Inflammatory macrophage treated with lipopolysaccharide for 4 hours (primary cell): ENCODE measurements at regions not wholly inside any gene's neighbourhood (a gene's known extent, or its start where the extent isn't known, plus 50 kb on each side); places are given as distances from the start of the nearest gene placed in this dataset.
"Not testable (repeated sequence)": the region's sequence is repeated elsewhere in the genome, so short reads cannot be mapped to it uniquely, and the experiment has no call there.

ENCODE experiments used
- DNase-seq: peaks from one replicate; pipeline ENCODE4 v3.0.0-alpha.2; 2020

DNA sequence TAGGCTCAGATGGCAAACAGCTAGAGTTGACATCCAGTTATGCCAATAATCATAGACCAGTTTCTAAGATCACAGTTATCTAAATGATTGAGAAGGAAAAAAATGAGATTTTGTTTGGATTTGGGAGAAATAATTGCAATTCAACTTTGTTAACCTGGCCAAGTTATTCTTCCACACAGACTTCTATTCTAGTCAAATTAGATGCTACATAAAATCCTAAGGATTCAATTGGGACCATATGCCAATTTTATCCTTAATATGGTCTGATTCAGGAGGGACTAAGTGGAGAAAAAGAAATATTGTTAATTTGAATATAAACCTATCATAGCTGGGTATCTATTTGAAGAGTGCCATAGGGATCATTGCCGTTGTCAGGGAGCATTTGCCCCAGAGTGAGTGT lies 178.3 kb upstream of the SLC7A11 start:
- no peak for DNase-seq

GRCh38 chr4:138414202-138414601 lies 172.1 kb upstream of the SLC7A11 start:
- DNase-seq = peak; percentile 44

DNA sequence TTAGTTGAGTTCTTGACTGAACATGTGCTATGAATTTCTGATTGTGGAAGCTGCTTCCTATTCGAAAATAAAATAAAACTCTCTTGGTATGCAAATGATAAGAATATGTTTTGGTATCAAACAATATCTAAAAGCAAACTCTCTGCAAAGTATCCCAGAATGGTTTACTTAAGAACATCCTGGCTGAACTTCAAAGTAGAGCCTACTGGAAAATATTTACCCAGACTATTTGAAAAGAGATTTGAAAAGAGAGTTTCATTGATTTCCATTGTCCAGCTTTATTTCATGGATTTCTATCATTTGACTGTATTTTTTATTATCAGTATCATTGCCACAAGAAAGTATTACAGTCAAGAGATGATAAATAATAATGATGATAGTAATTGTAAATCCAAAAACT lies 171.1 kb upstream of the SLC7A11 start:
- no peak for DNase-seq

DNA sequence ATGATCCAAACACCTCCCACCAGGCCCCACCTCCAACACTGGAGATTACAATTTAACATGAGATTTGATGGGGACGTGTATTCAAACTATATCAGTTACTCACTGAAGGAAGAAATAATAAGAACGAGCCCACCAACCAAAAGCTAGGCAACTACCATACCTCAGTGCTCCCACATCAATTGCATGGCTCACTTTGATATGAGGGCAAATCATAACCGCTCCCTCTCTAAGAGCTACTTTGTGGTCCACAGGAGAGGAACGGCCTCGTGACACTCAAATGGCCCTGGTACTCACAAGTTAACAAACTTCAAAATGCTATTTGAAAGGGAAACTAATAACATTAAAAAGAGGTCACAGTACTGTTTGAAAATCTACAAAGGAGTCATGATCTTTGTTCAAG lies 170.7 kb upstream of the SLC7A11 start:
- DNase-seq = no peak

DNA sequence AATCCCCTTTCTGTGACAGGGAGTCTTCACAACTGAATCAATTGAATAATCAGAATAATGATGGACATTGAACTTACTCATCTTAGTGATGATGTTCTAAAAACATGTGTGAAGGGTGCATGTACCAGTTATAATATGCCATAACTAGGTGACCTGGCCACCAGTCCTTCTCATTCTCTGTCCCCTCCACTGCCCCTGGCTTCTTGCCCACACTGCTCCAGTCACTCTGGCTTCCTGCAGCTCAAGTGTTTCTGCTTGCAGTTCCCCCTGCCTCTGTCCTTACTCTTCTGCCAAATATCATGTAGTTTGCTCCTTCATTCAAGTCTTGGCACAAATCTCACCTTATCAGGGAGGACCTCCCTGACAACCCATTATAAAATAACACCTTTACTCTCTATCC lies 168.1 kb upstream of the SLC7A11 start:
- no peak for DNase-seq

GRCh38 chr4:138409670-138410069 lies 167.5 kb upstream of the SLC7A11 start:
- no peak for DNase-seq

GRCh38 chr4:138408758-138409157 lies 166.6 kb upstream of the SLC7A11 start:
- peak; percentile 43 for DNase-seq

DNA sequence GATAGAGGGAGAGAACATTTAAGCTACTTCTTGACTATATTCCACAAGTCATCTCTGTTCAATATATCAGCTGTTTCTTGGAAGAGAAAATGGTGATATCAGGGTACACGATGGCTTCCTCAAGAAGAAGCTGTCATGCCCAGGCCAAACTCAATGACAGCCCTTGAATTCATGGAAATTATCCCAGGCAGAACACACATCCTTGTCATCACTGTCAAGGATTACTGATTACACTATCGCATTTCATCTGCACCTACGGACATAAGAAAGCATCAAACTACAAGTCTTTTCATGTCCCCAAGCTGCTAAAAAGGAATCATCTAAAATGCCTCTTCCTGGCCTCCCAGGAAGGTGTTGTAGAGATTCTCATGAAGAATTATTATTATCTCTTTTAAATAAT lies 165.2 kb upstream of the SLC7A11 start:
- DNase-seq = no peak

GRCh38 chr4:138406876-138407275 lies 164.7 kb upstream of the SLC7A11 start:
- DNase-seq = peak; percentile 63

DNA sequence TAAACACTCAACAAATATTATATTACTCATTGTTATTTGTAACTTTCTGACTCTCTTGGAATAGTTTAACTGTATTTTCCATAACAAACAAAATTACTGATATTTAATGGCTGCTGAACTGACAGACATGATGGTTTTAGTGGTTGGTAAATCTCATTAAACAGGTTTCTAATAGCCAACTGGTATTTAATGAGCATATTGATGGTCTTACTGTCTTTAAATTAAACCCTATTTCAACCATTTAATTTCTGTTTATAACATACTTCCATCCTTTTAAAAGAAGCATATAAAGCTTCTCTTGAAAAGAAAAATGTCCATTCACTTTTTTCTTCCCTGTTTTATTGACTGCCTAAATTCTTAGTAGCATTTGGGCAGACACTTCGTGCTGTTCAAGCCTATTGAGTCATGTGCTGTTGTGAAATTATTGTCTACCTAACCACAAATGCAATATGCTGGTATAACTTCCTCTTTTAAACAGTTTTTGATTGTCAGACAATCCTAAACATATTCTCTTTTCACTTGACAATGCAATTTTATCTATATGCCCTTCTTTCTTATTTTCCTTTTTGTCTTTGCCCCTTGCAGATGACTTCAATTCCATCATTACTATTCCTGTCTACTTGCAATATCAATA lies 163.9 kb upstream of the SLC7A11 start:
- peak; percentile 97 for DNase-seq

DNA sequence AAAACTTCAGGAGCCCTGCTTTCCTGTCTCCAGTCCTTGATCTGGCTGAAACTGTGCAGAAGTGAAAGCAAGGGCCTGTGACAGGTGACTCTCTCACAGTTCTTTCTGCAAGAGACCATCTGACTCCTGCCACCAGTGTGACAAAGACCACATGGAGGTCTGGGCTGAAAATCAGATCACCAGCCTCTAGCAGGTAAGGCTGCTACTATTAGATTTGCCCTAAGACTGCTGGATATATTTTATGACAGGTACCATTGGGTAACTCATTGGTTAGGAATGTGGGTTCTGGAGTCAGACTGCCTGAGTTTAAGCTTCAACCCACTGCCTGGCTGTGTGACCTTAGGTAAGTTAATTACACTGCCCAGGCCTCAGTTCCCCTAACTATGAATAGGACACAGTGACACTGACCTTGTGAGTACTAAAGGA lies 163.3 kb upstream of the SLC7A11 start:
- peak; percentile 61 for DNase-seq

- no peak for DNase-seq
Observed at GRCh38 chr4:138404801-138405200, 162.7 kb upstream of the SLC7A11 start.

DNA sequence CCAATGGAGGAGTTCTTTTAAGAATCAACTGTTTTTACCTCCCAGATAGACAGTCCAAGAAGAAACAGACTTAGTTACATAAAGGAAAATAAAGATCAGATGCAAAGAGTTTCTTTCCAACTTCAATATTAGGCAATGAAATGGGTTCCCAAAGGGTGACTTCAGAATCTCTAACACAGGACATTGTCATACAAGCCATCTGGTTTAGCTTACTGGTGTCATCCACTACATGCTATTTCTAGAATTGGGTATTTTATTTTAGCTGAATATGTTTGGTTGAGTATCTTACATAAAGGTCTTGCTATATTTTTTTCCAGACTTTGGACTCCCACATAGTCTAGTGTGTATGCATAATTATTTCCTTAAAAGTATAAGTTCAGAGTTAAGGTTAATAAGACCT lies 162.1 kb upstream of the SLC7A11 start:
- peak; percentile 67 for DNase-seq

DNA sequence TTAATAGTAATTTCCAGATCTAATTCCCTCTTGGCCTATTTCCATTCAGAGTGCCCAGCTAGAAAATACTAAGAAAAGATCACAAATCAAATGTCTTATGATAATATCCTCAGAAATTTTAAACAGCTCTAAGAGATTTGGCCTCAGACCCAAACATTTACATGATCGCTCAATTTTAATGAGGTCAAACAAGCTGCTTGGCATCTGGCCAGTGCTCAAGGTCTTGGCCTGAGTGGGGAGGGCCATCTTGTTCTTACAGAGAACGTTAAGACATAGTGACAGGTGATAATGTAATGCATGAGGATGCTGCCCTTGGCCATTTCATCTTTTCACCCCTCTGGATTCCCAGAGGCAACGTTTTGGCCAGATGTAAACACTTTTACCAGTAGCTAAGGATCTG lies 159.2 kb upstream of the SLC7A11 start:
- no peak for DNase-seq

DNA sequence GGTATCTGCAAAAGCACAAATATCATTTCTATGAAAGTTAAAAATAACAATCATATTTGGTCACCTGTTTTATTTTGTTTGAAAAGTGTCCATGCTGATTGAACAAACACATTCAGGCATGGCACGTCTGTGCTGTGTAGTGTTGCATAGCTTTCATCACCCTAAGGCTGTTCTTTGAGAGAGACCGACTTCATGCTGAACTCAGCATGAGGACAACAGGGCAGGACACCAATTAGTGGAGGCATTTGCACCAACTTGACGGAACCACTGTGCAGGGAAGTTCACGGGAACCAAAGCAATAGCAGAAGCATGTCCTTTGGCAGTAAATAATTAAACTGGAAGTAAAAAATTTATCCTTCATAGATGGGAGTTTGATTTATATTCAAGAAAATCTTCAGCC lies 158.4 kb upstream of the SLC7A11 start:
- peak; percentile 25 for DNase-seq

DNA sequence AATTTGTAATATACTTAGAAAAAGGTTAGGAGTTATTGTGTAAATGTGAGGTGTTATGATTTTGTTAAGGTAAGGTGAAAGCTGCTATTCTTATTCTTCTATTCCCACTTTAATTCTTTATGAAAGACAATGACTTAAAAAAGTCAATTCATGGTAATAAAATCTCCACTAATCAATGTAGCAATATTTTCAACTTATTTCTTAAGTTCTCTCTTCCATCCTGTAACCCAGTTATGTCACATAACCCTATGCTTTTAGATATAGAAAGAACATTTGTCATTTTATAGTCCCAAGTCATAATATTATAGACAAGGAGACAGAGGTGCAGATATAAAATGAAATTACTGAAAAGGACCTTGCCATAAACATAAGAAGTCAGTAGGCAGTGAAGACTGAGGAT lies 157.9 kb upstream of the SLC7A11 start:
- DNase-seq = peak; percentile 77

DNA sequence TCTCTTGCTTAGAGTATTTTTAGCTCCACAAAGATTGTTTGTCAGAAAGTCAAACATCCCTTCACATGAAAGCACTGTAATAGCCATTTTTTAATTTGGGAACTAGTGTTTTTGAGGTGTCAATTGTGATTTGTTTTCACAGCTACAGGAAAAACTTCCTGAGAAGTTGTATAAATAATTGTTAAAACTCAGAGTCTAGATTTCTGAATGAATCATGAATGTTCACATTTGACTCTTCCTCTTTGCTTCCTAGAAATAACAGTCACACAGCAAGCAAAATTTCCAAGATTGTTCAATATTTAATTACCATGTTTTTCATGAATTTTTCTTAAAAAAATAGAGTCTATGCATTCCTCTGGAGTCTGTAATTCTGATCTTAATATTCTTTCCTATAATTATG lies 156.9 kb upstream of the SLC7A11 start:
- DNase-seq = peak; percentile 86

DNA sequence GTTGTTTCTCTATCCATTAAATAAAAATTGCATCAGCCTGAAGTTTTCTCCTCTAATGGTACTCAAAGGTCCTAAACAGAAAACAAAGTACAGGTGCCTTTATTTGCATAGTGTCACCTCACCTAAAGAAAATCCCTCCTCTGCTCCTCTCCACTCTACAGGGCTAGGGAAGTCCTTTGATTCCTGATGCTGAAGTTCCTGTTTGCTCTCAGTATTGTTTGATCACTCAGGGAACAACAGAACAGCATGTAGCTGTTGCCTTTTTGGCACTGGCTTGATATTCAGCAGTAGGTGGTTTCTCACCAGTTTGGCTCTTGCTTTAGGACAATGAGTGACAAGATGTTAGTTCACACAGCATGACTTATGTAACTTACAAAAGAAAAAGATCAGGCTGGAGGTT lies 156.2 kb upstream of the SLC7A11 start:
- peak; percentile 70 for DNase-seq

- peak; percentile 39 for DNase-seq
Observed at GRCh38 chr4:138393886-138394610, 151.9 kb upstream of the SLC7A11 start.

DNA sequence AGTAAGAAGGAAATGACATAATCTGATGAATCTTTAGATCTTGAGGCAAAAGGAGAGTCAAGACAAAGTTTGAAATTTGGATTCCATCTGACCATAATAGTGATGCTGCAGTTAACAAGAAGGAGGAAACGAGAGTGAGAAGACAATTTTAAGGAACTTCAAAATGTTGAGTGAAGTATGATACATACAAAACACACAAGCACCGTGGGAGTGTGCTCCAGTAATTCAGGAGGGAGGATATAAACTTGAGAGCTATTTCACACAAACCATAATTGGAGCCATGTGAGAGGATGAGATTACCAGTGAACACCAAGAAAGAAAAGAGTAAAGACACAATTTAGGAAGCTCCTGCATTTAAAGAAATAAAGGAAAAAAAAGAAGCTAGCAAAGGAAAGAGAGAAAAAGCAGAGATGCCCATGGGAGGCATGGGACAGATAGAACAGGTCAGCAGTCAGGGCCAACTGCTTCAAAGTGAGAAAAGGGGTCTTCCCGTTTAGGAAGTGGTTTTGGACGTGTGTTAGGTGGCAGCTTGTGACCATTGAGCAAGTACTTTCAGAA lies 150.7 kb upstream of the SLC7A11 start:
- DNase-seq = peak; percentile 95

GRCh38 chr4:138389976-138390685 lies 148.0 kb upstream of the SLC7A11 start:
- DNase-seq = peak; percentile 92

DNA sequence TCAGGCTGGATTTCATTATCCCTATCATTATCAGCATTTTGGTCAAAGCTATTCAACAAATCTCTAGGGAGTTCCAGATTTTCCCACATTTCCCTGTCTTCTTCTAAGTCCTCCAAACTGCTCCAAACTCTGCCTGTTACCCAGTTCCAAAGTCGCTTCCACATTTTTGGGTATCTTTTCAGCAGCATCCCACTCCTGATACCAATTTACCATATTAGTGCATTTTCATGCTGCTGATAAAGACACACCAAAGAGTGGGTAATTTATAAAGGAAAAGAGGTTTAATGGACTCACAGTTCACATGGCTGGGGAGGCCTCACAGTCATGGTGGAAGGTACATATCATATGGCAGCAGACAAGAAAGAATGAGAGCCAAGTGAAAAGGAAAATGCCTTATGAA lies 132.8 kb upstream of the SLC7A11 start:
- DNase-seq = no peak

- no peak for DNase-seq
Observed at GRCh38 chr4:138367942-138368341, 125.8 kb upstream of the SLC7A11 start.

DNA sequence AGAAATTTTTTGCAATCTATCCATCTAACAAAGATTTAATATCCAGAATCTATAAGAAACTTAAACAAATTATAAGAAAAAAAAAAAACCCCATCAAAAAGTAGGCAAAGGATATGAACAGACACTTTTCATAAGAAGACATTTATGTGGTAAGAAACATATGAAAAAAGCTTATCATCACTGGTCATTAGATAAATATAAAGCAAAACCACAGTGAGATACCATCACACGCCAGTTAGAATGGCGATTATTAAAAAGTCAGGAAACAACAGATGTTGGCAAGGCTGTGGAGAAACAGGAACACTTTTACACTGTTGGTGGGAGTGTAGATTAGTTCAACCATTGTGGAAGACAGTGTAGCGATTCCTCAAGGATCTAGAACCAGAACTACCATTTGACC lies 110.3 kb upstream of the SLC7A11 start:
- not testable (repeated sequence) for DNase-seq
